CD4-positive, alpha-beta T cell (primary cell): ENCODE measurements at regions not wholly inside any gene's neighbourhood (a gene's known extent, or its start where the extent isn't known, plus 50 kb on each side); places are given as distances from the start of the nearest gene placed in this dataset.
"Not testable (repeated sequence)": the region's sequence is repeated elsewhere in the genome, so short reads cannot be mapped to it uniquely, and the experiment has no call there.

Experiments used
- ATAC-seq: fragments of 200-7000 bp; cut with Tn5 transposase; one replicate; pipeline ENCODE4 v1.10.0; 2022; ENCODE audit warnings: mild to moderate bottlenecking; ENCODE audit not compliant: poor library complexity
- CTCF ChIA-PET: fragments of 350-600 bp; sonication (Branson Sonifier 250); formaldehyde crosslinking; loops from one replicate; lab custom pipeline; 2021; ENCODE audit warnings: antibody characterized with exemption, inconsistent platforms; lab: Charles Lee
- POLR2A ChIA-PET: fragments of 350-600 bp; sonication (Branson Sonifier 250); formaldehyde crosslinking; loops from one replicate; lab custom pipeline; 2021; ENCODE audit warnings: antibody characterized with exemption, inconsistent platforms; lab: Charles Lee
- DNase-seq, 14 experiments: peaks; one replicate each; pipeline ENCODE4 v3.0.0-alpha.2; 2013 to 2020; ENCODE audit warnings: mixed read lengths in 2 of 14
- H3K27ac ChIP-seq, 2 donors: one replicate each; pipeline versions ENCODE4 v1.5.1 to v1.7.0; 2013; ENCODE audit warnings: low read length in 2 of 2, low read depth in 1 of 2, mild to moderate bottlenecking in 1 of 2
- H3K27me3 ChIP-seq, 2 experiments: 1 replicate in 1 of 2; 2 replicates in 1 of 2; pipeline versions ENCODE4 v1.6.1 to v1.7.0; 2013; ENCODE audit warnings: low read length in 2 of 2, control low read depth in 1 of 2, mild to moderate bottlenecking in 1 of 2, moderate library complexity in 1 of 2; ENCODE audit not compliant: insufficient read depth in 2 of 2, control insufficient read depth in 1 of 2
- H3K36me3 ChIP-seq: one replicate; pipeline ENCODE4 v1.6.1; 2013; ENCODE audit warnings: low read length, control low read depth; ENCODE audit not compliant: insufficient read depth
- H3K4me1 ChIP-seq: one replicate; pipeline ENCODE4 v1.6.1; 2013; ENCODE audit warnings: low read length, control low read depth; ENCODE audit not compliant: insufficient read depth
- H3K4me3 ChIP-seq: one replicate; pipeline ENCODE4 v1.5.1; 2013; ENCODE audit warnings: mild to moderate bottlenecking, low read length, moderate library complexity
- H3K9me3 ChIP-seq, 2 experiments: 1 replicate in 1 of 2; 2 replicates in 1 of 2; pipeline versions ENCODE4 v1.6.1 to v1.7.0; 2013; ENCODE audit warnings: low read length in 2 of 2, mild to moderate bottlenecking in 2 of 2, control low read depth in 1 of 2, moderate library complexity in 1 of 2; ENCODE audit not compliant: control insufficient read depth in 1 of 2, insufficient read depth in 1 of 2
- H3K27ac Mint-ChIP-seq: one replicate; pipeline ENCODE4 v1.8.0; 2020; ENCODE audit warnings: mixed read lengths
- H3K27me3 Mint-ChIP-seq: one replicate; pipeline ENCODE4 v1.8.0; 2021; ENCODE audit warnings: mixed read lengths
- H3K36me3 Mint-ChIP-seq: one replicate; pipeline ENCODE4 v1.8.0; 2021; ENCODE audit warnings: low read depth, mixed read lengths
- H3K4me1 Mint-ChIP-seq: one replicate; pipeline ENCODE4 v1.8.0; 2021; ENCODE audit warnings: low read depth, mixed read lengths
- H3K4me3 Mint-ChIP-seq: one replicate; pipeline ENCODE4 v1.8.0; 2020; ENCODE audit warnings: mild to moderate bottlenecking, mixed read lengths
- H3K9me3 Mint-ChIP-seq: one replicate; pipeline ENCODE4 v1.8.0; 2020; ENCODE audit warnings: mixed read lengths
- intact Hi-C, 2 experiments: fragments of 100-400 bp; cut with DNase I in 1 of 2; cut with micrococcal nuclease in 1 of 2; formaldehyde crosslinking; loops; one replicate each; pipeline versions ENCODE4 v1.15.1 to v1.9.0; 2023 to 2025; cut with DNase I, micrococcal nuclease
- TF ChIP-seq, protein P1 (sequence below): fragments of 200-600 bp; IDR thresholded peaks from one replicate; pipeline ENCODE4 v1.8.0; 2022; ENCODE audit warnings: antibody characterized with exemption, mild to moderate bottlenecking

DNA sequence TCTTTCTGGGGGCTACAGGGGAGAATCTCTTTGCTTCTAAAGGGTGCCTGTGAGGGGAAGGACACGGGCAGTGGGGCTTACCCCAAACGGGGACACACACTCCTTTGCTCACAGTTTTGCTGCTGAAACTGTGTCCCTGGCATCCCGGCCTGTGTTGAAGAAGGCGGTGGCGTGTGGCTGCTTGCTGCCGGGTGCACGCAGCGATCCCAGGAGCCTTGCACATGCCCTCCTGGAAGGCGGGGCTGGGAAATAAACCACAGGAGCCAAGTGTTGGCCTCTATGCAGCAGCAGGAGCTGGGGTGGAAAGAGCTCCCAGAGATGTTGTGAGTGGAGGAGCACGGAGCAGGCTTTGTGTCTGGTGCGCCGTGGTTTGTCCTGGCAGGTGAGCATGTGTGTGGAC lies 131.0 kb upstream of the CIBAR2 start:
- DNase-seq, result no peak
- peaks cover 5% of the 10 kb centered on the region for H3K4me1 Mint-ChIP-seq
- H3K4me3 Mint-ChIP-seq, result no peak overlapping the region
- Histone ChIP-seq H3K36me3 (no peaks in the 10 kb centered on the region), H3K4me1 (peaks cover 4% of the 10 kb centered on the region), H3K27ac (no peak overlapping the region), H3K9me3 (no peaks in the 10 kb centered on the region), H3K27me3 (peaks cover 0 to 4% of the 10 kb centered on the region in 2 experiments), H3K4me3 (no peak overlapping the region)
- H3K9me3 Mint-ChIP-seq, result no peaks in the 10 kb centered on the region
- no peaks in the 10 kb centered on the region for H3K36me3 Mint-ChIP-seq
- no peak overlapping the region for H3K27ac Mint-ChIP-seq
- ChIA-PET CTCF (interaction anchor here (1.4 kb wide), 1 partner anchor 9 kb away, joined by 4 read pairs; no protein-coding TSS in a partner anchor), POLR2A (no interaction called here)
- intact Hi-C loops, result no loop called here
- peaks cover 19% of the 10 kb centered on the region for H3K27me3 Mint-ChIP-seq
- no peak for ATAC-seq
- TF ChIP-seq, protein P1, sequence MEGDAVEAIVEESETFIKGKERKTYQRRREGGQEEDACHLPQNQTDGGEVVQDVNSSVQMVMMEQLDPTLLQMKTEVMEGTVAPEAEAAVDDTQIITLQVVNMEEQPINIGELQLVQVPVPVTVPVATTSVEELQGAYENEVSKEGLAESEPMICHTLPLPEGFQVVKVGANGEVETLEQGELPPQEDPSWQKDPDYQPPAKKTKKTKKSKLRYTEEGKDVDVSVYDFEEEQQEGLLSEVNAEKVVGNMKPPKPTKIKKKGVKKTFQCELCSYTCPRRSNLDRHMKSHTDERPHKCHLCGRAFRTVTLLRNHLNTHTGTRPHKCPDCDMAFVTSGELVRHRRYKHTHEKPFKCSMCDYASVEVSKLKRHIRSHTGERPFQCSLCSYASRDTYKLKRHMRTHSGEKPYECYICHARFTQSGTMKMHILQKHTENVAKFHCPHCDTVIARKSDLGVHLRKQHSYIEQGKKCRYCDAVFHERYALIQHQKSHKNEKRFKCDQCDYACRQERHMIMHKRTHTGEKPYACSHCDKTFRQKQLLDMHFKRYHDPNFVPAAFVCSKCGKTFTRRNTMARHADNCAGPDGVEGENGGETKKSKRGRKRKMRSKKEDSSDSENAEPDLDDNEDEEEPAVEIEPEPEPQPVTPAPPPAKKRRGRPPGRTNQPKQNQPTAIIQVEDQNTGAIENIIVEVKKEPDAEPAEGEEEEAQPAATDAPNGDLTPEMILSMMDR, result no peak

GRCh38 chr16:85244452-85244851 lies 132.2 kb upstream of the CIBAR2 start:
- H3K36me3 Mint-ChIP-seq, H3K27me3 ChIP-seq, H3K4me1 Mint-ChIP-seq, H3K9me3 ChIP-seq, H3K4me3 ChIP-seq, H3K9me3 Mint-ChIP-seq, H3K27ac Mint-ChIP-seq, DNase-seq, H3K4me3 Mint-ChIP-seq, H3K27ac ChIP-seq, ATAC-seq, POLR2A ChIA-PET, intact Hi-C loops, H3K4me1 ChIP-seq, H3K36me3 ChIP-seq: not testable (repeated sequence)
- CTCF ChIA-PET, result interaction anchor here (1.4 to 1.5 kb wide), 2 partner anchors 8 to 372 kb away, joined by 3 to 4 read pairs; no protein-coding TSS in a partner anchor
- peaks cover 19% of the 10 kb centered on the region for H3K27me3 Mint-ChIP-seq

DNA sequence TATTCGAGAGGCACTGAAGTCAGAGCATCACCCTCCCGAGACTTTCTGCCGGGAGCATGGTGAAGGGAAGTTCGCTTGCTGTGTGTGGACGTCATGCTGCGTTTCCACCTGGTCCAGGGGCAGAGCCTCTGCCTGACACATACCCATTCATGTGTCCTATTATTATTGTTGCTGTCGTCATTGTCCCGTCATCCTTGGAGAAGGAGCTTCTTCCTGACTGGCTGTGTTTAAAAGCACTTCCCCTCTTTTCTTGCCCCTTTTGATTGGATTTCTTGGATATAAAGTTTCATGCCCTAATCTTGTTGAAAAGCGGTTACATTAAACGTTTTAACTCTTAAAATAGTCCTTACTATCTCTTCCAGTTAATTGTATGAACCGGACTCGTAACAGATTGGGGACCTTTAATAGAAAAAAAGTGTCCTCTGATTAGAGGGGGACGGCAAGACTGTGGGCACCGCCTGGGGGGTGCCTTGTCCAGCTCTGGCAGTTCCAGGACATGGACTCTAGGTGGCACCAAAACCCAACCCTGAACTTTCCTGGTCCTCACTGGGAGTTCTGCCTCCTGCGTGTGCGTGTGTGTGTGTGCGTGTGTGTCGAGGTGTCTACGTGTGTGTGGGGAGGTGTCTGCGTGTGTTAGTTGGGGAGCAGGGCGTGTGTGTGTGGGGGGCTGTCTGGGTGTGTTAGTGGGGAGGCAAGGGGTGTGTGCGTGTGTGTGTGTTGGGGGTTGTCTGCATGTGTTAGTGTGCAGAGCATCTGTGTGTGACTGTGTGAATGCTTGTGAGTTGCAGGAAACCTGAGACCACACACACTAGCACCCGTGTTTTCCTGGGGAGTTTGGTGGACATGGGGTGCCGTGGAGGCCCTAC lies 133.3 kb upstream of the CIBAR2 start:
- H3K27ac Mint-ChIP-seq, result no peak overlapping the region
- H3K4me1 ChIP-seq, result peaks cover 4% of the 10 kb centered on the region
- no peak overlapping the region for H3K4me3 Mint-ChIP-seq
- POLR2A ChIA-PET, result no interaction called here
- DNase-seq, result peak; percentile 15 to 76 (median 40)
- H3K27me3 ChIP-seq, result no peaks in the 10 kb centered on the region
- H3K9me3 ChIP-seq, result no peaks in the 10 kb centered on the region
- H3K4me3 ChIP-seq, result no peak overlapping the region
- TF ChIP-seq, protein P1, result peak; percentile 70
- no peak overlapping the region for H3K27ac ChIP-seq
- peaks cover 5% of the 10 kb centered on the region for H3K4me1 Mint-ChIP-seq
- H3K27me3 Mint-ChIP-seq, result peaks cover 14% of the 10 kb centered on the region
- no peaks in the 10 kb centered on the region for H3K36me3 Mint-ChIP-seq
- no peaks in the 10 kb centered on the region for H3K36me3 ChIP-seq
- intact Hi-C loops, result no loop called here
- peak; percentile 78 for ATAC-seq
- no peaks in the 10 kb centered on the region for H3K9me3 Mint-ChIP-seq
- CTCF ChIA-PET, result interaction anchor here (0.6 to 1.5 kb wide), 2 partner anchors 8 to 371 kb away, joined by 3 read pairs; no protein-coding TSS in a partner anchor
